HEK293 (cell line): ENCODE measurements at regions not wholly inside any gene's neighbourhood (a gene's known extent, or its start where the extent isn't known, plus 50 kb on each side); places are given as distances from the start of the nearest gene placed in this dataset.

Experiments used
- ATF2 ChIP-seq: fragments of 450-650 bp; formaldehyde crosslinking; IDR thresholded peaks from 2 replicates; pipeline ENCODE4 v1.5.1; 2016; ENCODE audit warnings: missing biosample characterization, missing genetic modification characterization, low read depth
- CTCF ChIP-seq: fragments of 450-650 bp; formaldehyde crosslinking; IDR thresholded peaks from 2 replicates; pipeline ENCODE4 v1.5.1; 2016; ENCODE audit warnings: missing biosample characterization, missing genetic modification characterization
- PRDM1 ChIP-seq: fragments of 450-650 bp; formaldehyde crosslinking; IDR thresholded peaks from 2 replicates; pipeline ENCODE4; 2016; ENCODE audit warnings: missing biosample characterization, missing genetic modification characterization
- YY1 ChIP-seq: fragments of 450-650 bp; formaldehyde crosslinking; IDR thresholded peaks from 2 replicates; pipeline ENCODE4 v1.5.1; 2018; ENCODE audit warnings: missing biosample characterization, missing genetic modification characterization
- ZBTB10 ChIP-seq: fragments of 450-650 bp; formaldehyde crosslinking; IDR thresholded peaks from 2 replicates; pipeline ENCODE4 v1.5.1; 2016; ENCODE audit warnings: missing biosample characterization, missing genetic modification characterization
- ZNF23 ChIP-seq: fragments of 450-650 bp; formaldehyde crosslinking; IDR thresholded peaks from 2 replicates; pipeline ENCODE4 v1.5.1; 2016; ENCODE audit warnings: missing biosample characterization, missing genetic modification characterization, borderline replicate concordance
- ZNF501 ChIP-seq: fragments of 450-650 bp; formaldehyde crosslinking; IDR thresholded peaks from 2 replicates; pipeline ENCODE4 v1.5.1; 2016; ENCODE audit warnings: missing biosample characterization, missing genetic modification characterization
- ZNF530 ChIP-seq: fragments of 450-650 bp; formaldehyde crosslinking; IDR thresholded peaks from 2 replicates; pipeline ENCODE4 v1.5.1; 2016; ENCODE audit warnings: low read depth, missing biosample characterization, missing genetic modification characterization

DNA sequence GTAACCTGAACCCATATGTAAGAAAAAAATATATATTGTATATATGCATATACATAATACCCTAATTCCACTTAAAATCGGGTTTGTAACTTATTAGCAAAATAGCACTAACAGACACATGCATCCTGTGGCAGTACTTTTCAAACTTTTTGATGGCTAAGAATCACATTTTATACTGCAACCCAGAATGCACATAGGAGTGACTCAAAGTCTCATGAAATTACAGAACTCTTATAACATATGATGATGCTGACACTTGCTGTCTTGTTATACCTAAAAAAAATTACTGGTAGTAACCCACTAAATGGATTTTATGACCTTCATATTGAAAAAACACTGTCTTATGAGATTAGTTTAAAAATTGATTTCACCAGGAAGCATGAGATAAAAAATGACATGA, 152.4 kb upstream of the FRMD4B start:
- no peak for TF ChIP-seq ZNF23 (tag by site-specific recombination)
- no peak for TF ChIP-seq YY1 (tag by site-specific recombination)
- TF ChIP-seq ATF2 (tag by site-specific recombination) = no peak
- TF ChIP-seq ZNF501 (tag by site-specific recombination) = no peak
- no peak for TF ChIP-seq CTCF (tag by site-specific recombination)
- TF ChIP-seq ZBTB10 (tag by site-specific recombination) = no peak
- no peak for TF ChIP-seq ZNF530
- TF ChIP-seq PRDM1 (tag by site-specific recombination) = no peak
